H1 (cell line): ENCODE measurements at regions not wholly inside any gene's neighbourhood (a gene's known extent, or its start where the extent isn't known, plus 50 kb on each side); places are given as distances from the start of the nearest gene placed in this dataset.

Experiments used
- CTCF ChIA-PET: fragments of 300-600 bp; sonication (Branson Sonifier 250); formaldehyde crosslinking; loops from one replicate; lab custom pipeline; 2021; ENCODE audit not compliant: partially characterized antibody; lab: Charles Lee
- POLR2A ChIA-PET: fragments of 300-600 bp; sonication (Branson Sonifier 250); formaldehyde crosslinking; loops from one replicate; lab custom pipeline; 2021; ENCODE audit warnings: inconsistent platforms; ENCODE audit not compliant: partially characterized antibody; lab: Charles Lee
- DNase-seq, 2 experiments: peaks; one replicate each; pipeline versions ENCODE4 v3.0.0 to v3.0.0-alpha.2; 2010 to 2022; ENCODE audit warnings: low spot score in 2 of 2, low read depth in 1 of 2, mixed read lengths in 1 of 2
- FAIRE-seq: peaks from 2 replicates; lab custom pipeline; 2011; peaks lifted over from hg19 to GRCh38; lab: Jason Lieb, UNC
- H2AFZ ChIP-seq: 2 replicates; pipeline ENCODE4 v1.8.1; 2012; ENCODE audit warnings: low read length, inconsistent platforms
- H2AK5ac ChIP-seq: 2 replicates; pipeline ENCODE4 v1.6.1; 2013; ENCODE audit warnings: low read depth, low read length
- H2BK120ac ChIP-seq: replicated peaks from 2 replicates; pipeline ENCODE3; 2013; ENCODE audit warnings: low read depth, low read length, inconsistent platforms
- H2BK12ac ChIP-seq: 2 replicates; pipeline ENCODE4 v1.6.1; 2013; ENCODE audit warnings: low read depth, low read length
- H2BK15ac ChIP-seq: 2 replicates; pipeline ENCODE4 v1.6.1; 2013; ENCODE audit warnings: low read length
- H2BK20ac ChIP-seq: 2 replicates; pipeline ENCODE4 v1.6.1; 2013; ENCODE audit warnings: low read length
- H2BK5ac ChIP-seq: 2 replicates; pipeline ENCODE4 v1.6.1; 2013; ENCODE audit warnings: low read depth, low read length
- H3K14ac ChIP-seq: 2 replicates; pipeline ENCODE4 v1.6.1; 2013; ENCODE audit warnings: inconsistent platforms; ENCODE audit not compliant: insufficient read length
- H3K18ac ChIP-seq: 2 replicates; pipeline ENCODE4 v1.6.1; 2013; ENCODE audit warnings: low read length; ENCODE audit errors: extremely low read depth
- H3K23ac ChIP-seq: 2 replicates; pipeline ENCODE4 v1.6.1; 2013; ENCODE audit warnings: inconsistent platforms; ENCODE audit not compliant: insufficient read length
- H3K23me2 ChIP-seq: 2 replicates; pipeline ENCODE4 v1.6.1; 2013; ENCODE audit warnings: low read depth, low read length
- H3K27ac ChIP-seq: 2 replicates; pipeline ENCODE4 v1.6.1; 2011; ENCODE audit warnings: low read depth, low read length, inconsistent platforms
- H3K27me3 ChIP-seq, 4 experiments: replicated peaks in 1 of 4; 1 replicate in 1 of 4; 2 replicates in 3 of 4; pipeline versions ENCODE4 v1.6.1 to v1.8.1; 2011 to 2013; ENCODE audit warnings: low read length in 3 of 4, mild to moderate bottlenecking in 3 of 4, inconsistent platforms in 2 of 4, mixed read lengths in 2 of 4, moderate library complexity in 1 of 4; ENCODE audit not compliant: control insufficient read depth in 3 of 4, insufficient read depth in 3 of 4; ENCODE audit errors: extremely low read depth in 1 of 4
- H3K36me3 ChIP-seq, 4 experiments: 2 replicates each; pipeline versions ENCODE4 v1.6.1 to v1.8.1; 2011 to 2013; ENCODE audit warnings: mild to moderate bottlenecking in 4 of 4, low read length in 3 of 4, moderate library complexity in 2 of 4, control low read depth in 1 of 4, inconsistent platforms in 1 of 4; ENCODE audit not compliant: insufficient read depth in 4 of 4, control insufficient read depth in 2 of 4
- H3K4ac ChIP-seq: replicated peaks from 2 replicates; pipeline ENCODE3; 2013; ENCODE audit warnings: low read length, low read depth, mixed read lengths, inconsistent platforms; ENCODE audit not compliant: insufficient read length
- H3K4me1 ChIP-seq, 4 experiments: replicated peaks in 1 of 4; 1 replicate in 1 of 4; 2 replicates in 3 of 4; pipeline versions ENCODE4 v1.6.1 to v1.8.1; 2011 to 2013; ENCODE audit warnings: low read length in 3 of 4, inconsistent platforms in 2 of 4, mixed read lengths in 1 of 4; ENCODE audit not compliant: insufficient read depth in 4 of 4, control insufficient read depth in 3 of 4
- H3K4me2 ChIP-seq, 2 experiments: 2 replicates each; pipeline versions ENCODE4 v1.6.1 to v1.8.1; 2011 to 2013; ENCODE audit warnings: low read depth in 2 of 2, low read length in 2 of 2, control low read depth in 1 of 2, inconsistent platforms in 1 of 2, mild to moderate bottlenecking in 1 of 2; ENCODE audit not compliant: insufficient read depth in 1 of 2
- H3K4me3 ChIP-seq, 4 experiments: fragments of 200-600, 300-600 bp in 1 of 4; sonication (generic), shearing (Covaris generic), sonication (Bioruptor Twin) in 1 of 4; 2 replicates each; pipeline versions ENCODE4 v1.5.1 to v1.8.1; 2011 to 2016; ENCODE audit warnings: low read length in 4 of 4, low read depth in 3 of 4, control low read depth in 2 of 4, inconsistent platforms in 2 of 4, mild to moderate bottlenecking in 2 of 4, mixed read lengths in 1 of 4, moderate library complexity in 1 of 4; ENCODE audit not compliant: insufficient read depth in 2 of 4; ENCODE audit errors: extremely low read depth in 1 of 4
- H3K56ac ChIP-seq: replicated peaks from 2 replicates; pipeline ENCODE3; 2013; ENCODE audit warnings: low read depth, mild to moderate bottlenecking, mixed read lengths, low read length, inconsistent platforms; ENCODE audit not compliant: insufficient read length
- H3K79me1 ChIP-seq: 2 replicates; pipeline ENCODE4 v1.6.1; 2013; ENCODE audit warnings: low read depth, low read length, control low read depth
- H3K79me2 ChIP-seq, 2 experiments: 2 replicates each; pipeline versions ENCODE4 v1.6.1 to v1.8.1; 2012 to 2013; ENCODE audit warnings: low read length in 2 of 2, mild to moderate bottlenecking in 2 of 2, inconsistent platforms in 1 of 2; ENCODE audit not compliant: insufficient read depth in 2 of 2, control insufficient read depth in 1 of 2
- H3K9ac ChIP-seq, 4 experiments: replicated peaks in 1 of 4; 1 replicate in 1 of 4; 2 replicates in 3 of 4; pipeline versions ENCODE4 v1.6.1 to v1.8.1; 2011 to 2013; ENCODE audit warnings: low read depth in 3 of 4, low read length in 3 of 4, control low read depth in 2 of 4, mild to moderate bottlenecking in 2 of 4, moderate library complexity in 2 of 4, inconsistent platforms in 1 of 4; ENCODE audit errors: extremely low read depth in 1 of 4
- H3K9me3 ChIP-seq, 2 experiments: 2 replicates each; pipeline versions ENCODE4 v1.6.1 to v1.8.1; 2012 to 2013; ENCODE audit warnings: mild to moderate bottlenecking in 2 of 2, moderate library complexity in 2 of 2, control low read depth in 1 of 2, inconsistent platforms in 1 of 2, low read depth in 1 of 2, low read length in 1 of 2, mixed read lengths in 1 of 2; ENCODE audit not compliant: insufficient read depth in 2 of 2
- H4K20me1 ChIP-seq, 2 experiments: replicated peaks in 1 of 2; 2 replicates each; pipeline versions ENCODE3 to v1.8.1; 2011 to 2013; ENCODE audit warnings: inconsistent platforms in 2 of 2, low read length in 2 of 2, mild to moderate bottlenecking in 1 of 2; ENCODE audit not compliant: insufficient read depth in 2 of 2, control insufficient read depth in 1 of 2
- H4K5ac ChIP-seq: 2 replicates; pipeline ENCODE4 v1.6.1; 2013; ENCODE audit warnings: low read length, low read depth, mixed read lengths, inconsistent platforms; ENCODE audit not compliant: insufficient read length
- H4K8ac ChIP-seq: 2 replicates; pipeline ENCODE4 v1.8.0; 2013; ENCODE audit warnings: mild to moderate bottlenecking, moderate library complexity, low read length, inconsistent platforms; ENCODE audit not compliant: insufficient read depth; ENCODE audit errors: extremely low read depth
- H4K91ac ChIP-seq: replicated peaks from 2 replicates; pipeline ENCODE3; 2013; ENCODE audit warnings: low read length, mixed read lengths, inconsistent platforms; ENCODE audit not compliant: insufficient read length
- CEBPB ChIP-seq: IDR thresholded peaks from 2 replicates; pipeline ENCODE4 v1.6.1; 2012; ENCODE audit warnings: low read depth, low read length
- HDAC6 ChIP-seq: IDR thresholded peaks from one replicate; pipeline ENCODE4 v1.7.1; 2012; ENCODE audit warnings: low read depth, mild to moderate bottlenecking, inconsistent platforms, low read length, moderate library complexity
- KDM1A ChIP-seq: fragments of 200-600, 300-600 bp; sonication (generic); IDR thresholded peaks from 2 replicates; pipeline ENCODE4 v1.7.1; 2016; ENCODE audit warnings: mild to moderate bottlenecking, low read length, borderline replicate concordance
- SIN3A ChIP-seq, 2 experiments: IDR thresholded peaks in 1 of 2; conservative IDR thresholded peaks in 1 of 2; 2 replicates each; pipeline ENCODE4 v1.6.1; 2011 to 2012; ENCODE audit warnings: low read length in 2 of 2, improper control_type of control experiment in 1 of 2, low read depth in 1 of 2, mild to moderate bottlenecking in 1 of 2
- SIRT6 ChIP-seq: IDR thresholded peaks from one replicate; pipeline ENCODE4 v1.7.1; 2012; ENCODE audit warnings: low read length, inconsistent platforms
- SP2 ChIP-seq: IDR thresholded peaks from 2 replicates; pipeline ENCODE4 v1.6.1; 2012; ENCODE audit warnings: mild to moderate bottlenecking, low read length, inconsistent platforms
- SUZ12 ChIP-seq: fragments of 200-600 bp; sonication (generic); IDR thresholded peaks from 2 replicates; pipeline ENCODE4 v1.6.1; 2012; ENCODE audit warnings: mild to moderate bottlenecking, inconsistent platforms, low read length, moderate library complexity, mixed read lengths
- TEAD4 ChIP-seq: IDR thresholded peaks from 2 replicates; pipeline ENCODE4 v1.6.1; 2012; ENCODE audit warnings: low read depth, low read length, inconsistent platforms, mixed read lengths
- WGBS, 2 experiments: shearing (Covaris generic) in 1 of 2; methylation state at CpG; one replicate each; pipeline versions ENCODE4 v1.1.6 to v1.1.7; 2013 to 2015; ENCODE audit warnings: low lambda C conversion rate in 2 of 2, mixed read lengths in 2 of 2, inconsistent platforms in 1 of 2, low coverage in 1 of 2, missing lambda C conversion rate in 1 of 2; ENCODE audit not compliant: insufficient replicate concordance in 2 of 2, insufficient coverage in 1 of 2, insufficient read length in 1 of 2; ENCODE audit errors: extremely low coverage in 1 of 2, missing lambda C conversion rate in 1 of 2; 5-methylcytosine and 5-hydroxymethylcytosine counted together

DNA sequence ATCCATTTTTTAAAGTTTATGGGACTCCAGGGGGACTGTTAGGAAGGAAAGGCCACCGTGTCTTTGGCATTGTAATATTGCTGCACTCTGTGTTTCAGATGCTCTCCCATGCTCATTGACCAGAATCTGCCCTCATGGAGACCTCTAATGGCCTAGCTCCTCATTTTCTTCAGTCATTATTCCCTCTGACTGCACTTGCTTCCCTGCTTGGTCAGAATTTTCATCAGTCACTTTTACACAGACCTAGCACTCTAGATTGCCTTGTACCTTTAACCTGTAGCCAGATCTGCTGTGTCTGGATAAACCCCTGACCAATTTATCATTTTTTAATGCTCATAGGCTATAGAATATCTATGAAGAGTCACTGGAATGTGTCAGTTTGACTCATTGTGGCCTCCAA is 155.5 kb upstream of the NUDT12 start:
- Histone ChIP-seq H2AFZ (no peak overlapping the region; the same call in 1 of the 2 replicates), H4K5ac (no peak overlapping the region), H3K18ac (no peak overlapping the region), H3K4ac (no peak overlapping the region), H3K14ac (no peak overlapping the region), H3K36me3 (peaks cover 0 to 3% (median 0%) of the 10 kb centered on the region in 4 experiments; a peak in 2 of 8 replicates), H3K4me2 (no peak overlapping the region), H2BK15ac (no peak overlapping the region), H4K20me1 (no peaks in the 10 kb centered on the region), H3K23ac (no peak overlapping the region), H3K79me1 (no peaks in the 10 kb centered on the region), H3K9ac (no peak overlapping the region), H2BK5ac (no peak overlapping the region), H3K9me3 (peaks cover 12 to 17% of the 10 kb centered on the region in 2 experiments), H2BK12ac (no peak overlapping the region), H3K27me3 (no peaks in the 10 kb centered on the region), H3K4me1 (no peaks in the 10 kb centered on the region)
- POLR2A ChIA-PET, result no interaction called here
- 75% methylated on average over 1 of the region's 1 CpG; no CpG with 5 or more reads in 1 of the 2 experiments for WGBS, 2 experiments
- TF ChIP-seq TEAD4 (no peak), SP2 (no peak), KDM1A (no peak), SIRT6 (no peak), SUZ12 (no peak), CEBPB (no peak), SIN3A (conservative IDR thresholded peaks at IDR 0.05 in 1 of 2, IDR thresholded peaks at IDR 0.05 in 1 of 2; ENCODE audit: low read depth in 1 of 2, low read length in 2 of 2) (no peak), HDAC6 (no peak)
- TF ChIP-seq, all 59 proteins: peak for 0
- Histone ChIP-seq H3K23me2 (no peaks in the 10 kb centered on the region), H4K91ac (no peak overlapping the region), H4K8ac (no peak overlapping the region), H3K79me2 (no peaks in the 10 kb centered on the region), H3K27ac (no peak overlapping the region), H2BK20ac (no peak overlapping the region), H2BK120ac (no peak overlapping the region), H3K56ac (no peak overlapping the region), H2AK5ac (no peak overlapping the region), H3K4me3 (no peak overlapping the region)
- DNase-seq (no peak), FAIRE-seq (no peak)
- CTCF ChIA-PET, result no interaction called here
